Gastroesophageal sphincter (tissue), 3 donors: ENCODE measurements at regions not wholly inside any gene's neighbourhood (a gene's known extent, or its start where the extent isn't known, plus 50 kb on each side); places are given as distances from the start of the nearest gene placed in this dataset.

Source experiments
- EP300 ChIP-seq: sonication (generic); formaldehyde crosslinking; IDR thresholded peaks from one replicate; pipeline ENCODE4 v1.6.1; 2017; ENCODE audit warnings: antibody characterized with exemption, mild to moderate bottlenecking
- POLR2A ChIP-seq, 2 donors: fragments of 450-650 bp; IDR thresholded peaks; one replicate each; pipeline ENCODE4 v1.6.1; 2017; ENCODE audit warnings: antibody characterized with exemption in 2 of 2, mild to moderate bottlenecking in 2 of 2, moderate library complexity in 1 of 2
- TF ChIP-seq, protein P1 (sequence below), 4 experiments: fragments of 200-600 bp in 2 of 4; fragments of 450-650 bp in 2 of 4; sonication (generic) in 1 of 4; IDR thresholded peaks; one replicate each; pipeline ENCODE4 v1.5.1; 2017 to 2019; ENCODE audit warnings: antibody characterized with exemption in 4 of 4, mild to moderate bottlenecking in 2 of 4, moderate library complexity in 2 of 4

- TF ChIP-seq, protein P1, sequence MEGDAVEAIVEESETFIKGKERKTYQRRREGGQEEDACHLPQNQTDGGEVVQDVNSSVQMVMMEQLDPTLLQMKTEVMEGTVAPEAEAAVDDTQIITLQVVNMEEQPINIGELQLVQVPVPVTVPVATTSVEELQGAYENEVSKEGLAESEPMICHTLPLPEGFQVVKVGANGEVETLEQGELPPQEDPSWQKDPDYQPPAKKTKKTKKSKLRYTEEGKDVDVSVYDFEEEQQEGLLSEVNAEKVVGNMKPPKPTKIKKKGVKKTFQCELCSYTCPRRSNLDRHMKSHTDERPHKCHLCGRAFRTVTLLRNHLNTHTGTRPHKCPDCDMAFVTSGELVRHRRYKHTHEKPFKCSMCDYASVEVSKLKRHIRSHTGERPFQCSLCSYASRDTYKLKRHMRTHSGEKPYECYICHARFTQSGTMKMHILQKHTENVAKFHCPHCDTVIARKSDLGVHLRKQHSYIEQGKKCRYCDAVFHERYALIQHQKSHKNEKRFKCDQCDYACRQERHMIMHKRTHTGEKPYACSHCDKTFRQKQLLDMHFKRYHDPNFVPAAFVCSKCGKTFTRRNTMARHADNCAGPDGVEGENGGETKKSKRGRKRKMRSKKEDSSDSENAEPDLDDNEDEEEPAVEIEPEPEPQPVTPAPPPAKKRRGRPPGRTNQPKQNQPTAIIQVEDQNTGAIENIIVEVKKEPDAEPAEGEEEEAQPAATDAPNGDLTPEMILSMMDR (IDR thresholded peaks at IDR 0.05) = peak; percentile 18 to 57 (median 30)
- no peak for TF ChIP-seq POLR2A (IDR thresholded peaks at IDR 0.05)
- no peak for TF ChIP-seq EP300
These were observed 124.4 kb downstream of the RPS29 start for GRCh38 chr14:49461529-49462401.
